ENCODE measurements at regions not wholly inside any gene's neighbourhood (a gene's known extent, or its start where the extent isn't known, plus 50 kb on each side); places are given as distances from the start of the nearest gene placed in this dataset.

- no peak for DNase-seq
- intact Hi-C loops (cut with DNase I, micrococcal nuclease): no loop called here
- no peak for ATAC-seq (ENCODE audit: poor library complexity)
- Mint-ChIP-seq H3K9me3 (no peaks in the 10 kb centered on the region), H3K4me1 (ENCODE audit: low read depth) (no peaks in the 10 kb centered on the region), H3K4me3 (no peak overlapping the region), H3K27me3 (no peaks in the 10 kb centered on the region), H3K27ac (no peak overlapping the region), H3K36me3 (ENCODE audit: low read depth) (no peaks in the 10 kb centered on the region)
- peaks cover 0 to 1% of the 10 kb centered on the region in 2 experiments for H3K27me3 ChIP-seq (ENCODE audit: control insufficient read depth in 1 of 2, insufficient read depth in 2 of 2, low read length in 2 of 2)
- POLR2A ChIA-PET: no interaction called here
- H3K4me3 ChIP-seq (ENCODE audit: low read length): no peak overlapping the region
- H3K27ac ChIP-seq (ENCODE audit: low read depth in 1 of 2, low read length in 2 of 2): no peak overlapping the region
- CTCF ChIA-PET: no interaction called here
- no peaks in the 10 kb centered on the region for H3K36me3 ChIP-seq (ENCODE audit: insufficient read depth, low read length)
- peaks cover 0 to 3% of the 10 kb centered on the region in 2 experiments for H3K9me3 ChIP-seq (ENCODE audit: control insufficient read depth in 1 of 2, insufficient read depth in 1 of 2, low read length in 2 of 2)
- TF ChIP-seq, protein P1, sequence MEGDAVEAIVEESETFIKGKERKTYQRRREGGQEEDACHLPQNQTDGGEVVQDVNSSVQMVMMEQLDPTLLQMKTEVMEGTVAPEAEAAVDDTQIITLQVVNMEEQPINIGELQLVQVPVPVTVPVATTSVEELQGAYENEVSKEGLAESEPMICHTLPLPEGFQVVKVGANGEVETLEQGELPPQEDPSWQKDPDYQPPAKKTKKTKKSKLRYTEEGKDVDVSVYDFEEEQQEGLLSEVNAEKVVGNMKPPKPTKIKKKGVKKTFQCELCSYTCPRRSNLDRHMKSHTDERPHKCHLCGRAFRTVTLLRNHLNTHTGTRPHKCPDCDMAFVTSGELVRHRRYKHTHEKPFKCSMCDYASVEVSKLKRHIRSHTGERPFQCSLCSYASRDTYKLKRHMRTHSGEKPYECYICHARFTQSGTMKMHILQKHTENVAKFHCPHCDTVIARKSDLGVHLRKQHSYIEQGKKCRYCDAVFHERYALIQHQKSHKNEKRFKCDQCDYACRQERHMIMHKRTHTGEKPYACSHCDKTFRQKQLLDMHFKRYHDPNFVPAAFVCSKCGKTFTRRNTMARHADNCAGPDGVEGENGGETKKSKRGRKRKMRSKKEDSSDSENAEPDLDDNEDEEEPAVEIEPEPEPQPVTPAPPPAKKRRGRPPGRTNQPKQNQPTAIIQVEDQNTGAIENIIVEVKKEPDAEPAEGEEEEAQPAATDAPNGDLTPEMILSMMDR (IDR thresholded peaks at IDR 0.05): no peak
- H3K4me1 ChIP-seq (ENCODE audit: insufficient read depth, low read length): no peaks in the 10 kb centered on the region
Measured at GRCh38 chr1:94730450-94730849, 89.7 kb upstream of the SLC44A3 start.

DNA sequence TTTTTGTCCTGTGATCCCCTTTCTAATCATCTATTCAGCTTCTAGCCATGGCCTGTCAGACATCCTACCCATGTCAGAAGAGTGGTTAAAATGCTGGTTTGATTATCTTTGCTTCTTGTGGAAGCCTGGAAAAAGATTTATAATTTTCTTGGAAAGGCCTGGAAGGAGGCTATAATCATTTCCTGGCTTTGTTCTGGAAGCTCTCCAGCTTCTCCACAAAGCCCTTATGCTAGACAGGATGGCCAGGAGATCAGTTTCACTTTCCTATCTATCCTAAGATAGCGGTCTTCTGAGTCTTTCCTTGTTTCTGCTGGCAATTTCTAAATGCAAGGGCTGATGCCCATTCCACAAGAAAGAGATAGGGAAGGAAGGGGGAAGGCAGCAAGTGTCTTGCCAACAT is 90.9 kb upstream of the SLC44A3 start:
- H3K27me3 Mint-ChIP-seq: no peaks in the 10 kb centered on the region
- H3K27me3 ChIP-seq (ENCODE audit: control insufficient read depth in 1 of 2, insufficient read depth in 2 of 2, low read length in 2 of 2): peaks cover 0 to 2% of the 10 kb centered on the region in 2 experiments
- ChIA-PET CTCF (no interaction called here), POLR2A (no interaction called here)
- H3K9me3 ChIP-seq (ENCODE audit: control insufficient read depth in 1 of 2, insufficient read depth in 1 of 2, low read length in 2 of 2): peaks cover 0 to 3% of the 10 kb centered on the region in 2 experiments
- TF ChIP-seq, protein P1 (IDR thresholded peaks at IDR 0.05): no peak
- no peaks in the 10 kb centered on the region for H3K36me3 Mint-ChIP-seq (ENCODE audit: low read depth)
- DNase-seq (no peak), ATAC-seq (ENCODE audit: poor library complexity) (no peak)
- H3K27ac ChIP-seq (ENCODE audit: low read depth in 1 of 2, low read length in 2 of 2): no peak overlapping the region
- H3K36me3 ChIP-seq (ENCODE audit: insufficient read depth, low read length): no peaks in the 10 kb centered on the region
- H3K9me3 Mint-ChIP-seq: no peaks in the 10 kb centered on the region
- H3K4me3 Mint-ChIP-seq: no peak overlapping the region
- H3K4me1 Mint-ChIP-seq (ENCODE audit: low read depth): no peaks in the 10 kb centered on the region
- intact Hi-C loops (cut with DNase I, micrococcal nuclease): no loop called here
- H3K4me3 ChIP-seq (ENCODE audit: low read length): no peak overlapping the region
- no peaks in the 10 kb centered on the region for H3K4me1 ChIP-seq (ENCODE audit: insufficient read depth, low read length)
- H3K27ac Mint-ChIP-seq: no peak overlapping the region

DNA sequence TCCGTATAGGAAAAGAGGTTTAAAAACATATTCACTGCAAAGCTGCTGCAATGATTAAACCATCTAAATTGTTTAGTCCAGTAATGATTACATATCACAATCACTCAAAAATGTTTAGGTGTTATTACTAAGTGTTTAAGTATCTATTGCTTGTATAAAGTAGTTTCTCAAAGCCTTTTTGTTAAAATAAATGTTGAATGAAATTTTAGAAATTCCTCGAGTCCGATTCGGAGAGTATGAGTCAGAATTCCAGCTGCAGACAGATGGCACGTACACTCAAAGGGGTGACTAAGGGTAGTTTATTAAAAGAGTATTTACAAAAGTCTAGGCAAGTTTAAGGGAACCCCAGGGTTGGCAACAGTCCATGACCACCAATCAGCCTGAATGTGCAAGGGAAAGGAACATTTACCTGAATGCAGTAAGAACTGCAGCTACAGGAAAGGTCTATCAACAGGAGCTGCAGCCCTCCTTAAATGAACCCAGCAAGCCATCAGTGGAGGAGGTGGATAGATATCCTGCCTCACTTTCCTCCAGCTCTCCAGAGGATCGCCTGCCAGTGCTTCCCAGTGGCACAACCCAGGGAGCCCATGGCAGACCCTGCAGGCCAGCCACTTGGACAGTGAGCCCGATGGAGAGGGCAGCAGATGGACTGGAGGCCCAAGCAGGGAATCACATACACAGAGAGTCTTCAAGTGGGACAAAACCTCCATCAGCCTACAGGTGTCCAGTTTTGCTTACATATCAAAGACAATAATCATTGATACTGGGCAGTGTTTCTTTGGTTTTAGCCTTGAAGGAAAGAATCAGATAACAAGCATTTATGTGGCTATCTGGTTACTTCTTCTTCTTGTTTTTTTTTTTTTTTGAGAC is 92.1 kb upstream of the SLC44A3 start:
- intact Hi-C loops (cut with DNase I, micrococcal nuclease): no loop called here
- ChIA-PET CTCF (no interaction called here), POLR2A (no interaction called here)
- Mint-ChIP-seq H3K4me3 (no peak overlapping the region), H3K4me1 (ENCODE audit: low read depth) (no peaks in the 10 kb centered on the region), H3K9me3 (no peaks in the 10 kb centered on the region), H3K27ac (no peak overlapping the region), H3K27me3 (peaks cover under 1% of the 10 kb centered on the region), H3K36me3 (ENCODE audit: low read depth) (no peaks in the 10 kb centered on the region)
- TF ChIP-seq, protein P1 (IDR thresholded peaks at IDR 0.05): no peak
- peaks cover 0 to 2% of the 10 kb centered on the region in 2 experiments for H3K27me3 ChIP-seq (ENCODE audit: control insufficient read depth in 1 of 2, insufficient read depth in 2 of 2, low read length in 2 of 2)
- H3K9me3 ChIP-seq (ENCODE audit: control insufficient read depth in 1 of 2, insufficient read depth in 1 of 2, low read length in 2 of 2): peaks cover 0 to 3% of the 10 kb centered on the region in 2 experiments
- no peak overlapping the region for H3K27ac ChIP-seq (ENCODE audit: low read depth in 1 of 2, low read length in 2 of 2)
- DNase-seq: peak in 1 of 14 experiments; percentile 32
- no peaks in the 10 kb centered on the region for H3K36me3 ChIP-seq (ENCODE audit: insufficient read depth, low read length)
- H3K4me1 ChIP-seq (ENCODE audit: insufficient read depth, low read length): no peaks in the 10 kb centered on the region
- ATAC-seq (ENCODE audit: poor library complexity): no peak
- no peak overlapping the region for H3K4me3 ChIP-seq (ENCODE audit: low read length)

All from CD4-positive, alpha-beta T cell (primary cell).